ENCODE measurements at regions not wholly inside any gene's neighbourhood (a gene's known extent, or its start where the extent isn't known, plus 50 kb on each side); places are given as distances from the start of the nearest gene placed in this dataset.
"Not testable (repeated sequence)": the region's sequence is repeated elsewhere in the genome, so short reads cannot be mapped to it uniquely, and the experiment has no call there.

GRCh38 chr3:159734681-159735080 lies 254.0 kb upstream of the IL12A start:
- DNase-seq (ENCODE audit: missing footprints) (no peak), ATAC-seq (no peak)
- intact Hi-C loops (cut with DNase I) = loop anchor here (10.0 kb wide), 1 partner anchor 120 kb away; no protein-coding TSS in a partner anchor

- intact Hi-C loops (cut with DNase I) = loop anchor here (10.0 kb wide), 1 partner anchor 124 kb away; no protein-coding TSS in a partner anchor
- DNase-seq (ENCODE audit: missing footprints) (no peak), ATAC-seq (no peak)
Observed at GRCh38 chr3:159739166-159739565, 249.5 kb upstream of the IL12A start.

- no peak for ATAC-seq
- intact Hi-C loops (cut with DNase I) = loop anchor here (10.0 kb wide), 1 partner anchor 125 kb away; no protein-coding TSS in a partner anchor
- DNase-seq (ENCODE audit: missing footprints) = no peak
Observed at GRCh38 chr3:159739969-159740368, 248.7 kb upstream of the IL12A start.

- ATAC-seq = no peak
- DNase-seq (ENCODE audit: missing footprints) = no peak
- intact Hi-C loops (cut with DNase I) = no loop called here
Observed at GRCh38 chr3:159741281-159741680, 247.4 kb upstream of the IL12A start.

GRCh38 chr3:159748425-159748824 lies 240.2 kb upstream of the IL12A start:
- no peak for DNase-seq (ENCODE audit: missing footprints)
- ATAC-seq = no peak
- intact Hi-C loops (cut with DNase I) = no loop called here

GRCh38 chr3:159749406-159749805 lies 239.2 kb upstream of the IL12A start:
- ATAC-seq (no peak), DNase-seq (ENCODE audit: missing footprints) (no peak)
- intact Hi-C loops (cut with DNase I) = no loop called here

- ATAC-seq (no peak), DNase-seq (ENCODE audit: missing footprints) (no peak)
- intact Hi-C loops (cut with DNase I) = no loop called here
Observed at GRCh38 chr3:159751146-159751545, 237.5 kb upstream of the IL12A start.

GRCh38 chr3:159751752-159752151 lies 236.9 kb upstream of the IL12A start:
- DNase-seq (ENCODE audit: missing footprints) = no peak
- no peak for ATAC-seq
- intact Hi-C loops (cut with DNase I) = no loop called here

- DNase-seq (ENCODE audit: missing footprints); intact Hi-C loops (cut with DNase I); ATAC-seq: not testable (repeated sequence)
Observed at GRCh38 chr3:159756279-159757207, 232.1 kb upstream of the IL12A start.

- ATAC-seq (no peak), DNase-seq (ENCODE audit: missing footprints) (no peak)
- intact Hi-C loops (cut with DNase I) = no loop called here
Observed at GRCh38 chr3:159757341-159758060, 231.1 kb upstream of the IL12A start.

GRCh38 chr3:159760046-159760445 lies 228.6 kb upstream of the IL12A start:
- intact Hi-C loops (cut with DNase I) = loop anchor here (5.0 kb wide), 3 partner anchors 88 to 143 kb away; no protein-coding TSS in a partner anchor
- DNase-seq (ENCODE audit: missing footprints) (no peak), ATAC-seq (no peak)

- intact Hi-C loops (cut with DNase I) = loop anchor here (5.0 kb wide), 3 partner anchors 89 to 144 kb away; no protein-coding TSS in a partner anchor
- DNase-seq (ENCODE audit: missing footprints) (no peak), ATAC-seq (no peak)
Observed at GRCh38 chr3:159761369-159761768, 227.3 kb upstream of the IL12A start.

- DNase-seq (ENCODE audit: missing footprints) (no peak), ATAC-seq (no peak)
- intact Hi-C loops (cut with DNase I) = loop anchor here (5.0 kb wide), 3 partner anchors 90 to 145 kb away; no protein-coding TSS in a partner anchor
Observed at GRCh38 chr3:159761848-159762635, 226.6 kb upstream of the IL12A start.

GRCh38 chr3:159763011-159763601 lies 225.5 kb upstream of the IL12A start:
- intact Hi-C loops (cut with DNase I) = loop anchor here (5.0 kb wide), 3 partner anchors 89 to 146 kb away; no protein-coding TSS in a partner anchor
- DNase-seq (ENCODE audit: missing footprints) (peak; percentile 83), ATAC-seq (peak; percentile 42)

- ATAC-seq = peak; percentile 84
Observed at GRCh38 chr3:159763602-159764489, 224.8 kb upstream of the IL12A start.

GRCh38 chr3:159764490-159765029 lies 224.1 kb upstream of the IL12A start:
- intact Hi-C loops (cut with DNase I) = loop anchor here (2.0 to 5.0 kb wide), 4 partner anchors 40 to 147 kb away; no protein-coding TSS in a partner anchor
- DNase-seq (ENCODE audit: missing footprints) = no peak
- ATAC-seq = no peak

More at GRCh38 chr3:159763602-159764489, 224.8 kb upstream of the IL12A start:
- DNase-seq (ENCODE audit: missing footprints) = peak; percentile 87
- intact Hi-C loops (cut with DNase I) = loop anchor here (2.0 to 5.0 kb wide), 4 partner anchors 41 to 147 kb away; no protein-coding TSS in a partner anchor
